Fibroblast of lung (primary cell): ENCODE measurements at regions not wholly inside any gene's neighbourhood (a gene's known extent, or its start where the extent isn't known, plus 50 kb on each side); places are given as distances from the start of the nearest gene placed in this dataset.

Experiments
- DNase-seq, 2 donors: peaks; one replicate each; pipeline versions ENCODE4 v3.0.0 to v3.0.0-alpha.2; 2010; ENCODE audit warnings: low read depth in 2 of 2
- H2AFZ ChIP-seq: 2 replicates; pipeline ENCODE4 v1.5.1; 2012; ENCODE audit warnings: low read length, control low read depth, inconsistent platforms
- H3K27ac ChIP-seq: 2 replicates; pipeline ENCODE4 v1.5.1; 2011; ENCODE audit warnings: low read length, control low read depth; ENCODE audit not compliant: insufficient read depth
- H3K27me3 ChIP-seq: 2 replicates; pipeline ENCODE4 v1.5.1; 2011; ENCODE audit warnings: mild to moderate bottlenecking, low read length; ENCODE audit not compliant: control insufficient read depth, insufficient read depth
- H3K36me3 ChIP-seq: 2 replicates; pipeline ENCODE4 v1.5.1; 2011; ENCODE audit warnings: low read length; ENCODE audit not compliant: control insufficient read depth, insufficient read depth
- H3K4me1 ChIP-seq: 2 replicates; pipeline ENCODE4 v1.5.1; 2011; ENCODE audit warnings: low read length; ENCODE audit not compliant: control insufficient read depth, insufficient read depth; ENCODE audit errors: extremely low read depth
- H3K4me2 ChIP-seq: 2 replicates; pipeline ENCODE4 v1.5.1; 2011; ENCODE audit warnings: low read length, control low read depth; ENCODE audit not compliant: insufficient read depth; ENCODE audit errors: extremely low read depth
- H3K4me3 ChIP-seq, 4 experiments: fragments of 200-600 bp in 1 of 4; sonication (generic) in 1 of 4; replicated peaks in 1 of 4; 2 replicates each; pipeline ENCODE4 v1.5.1; 2011 to 2016; ENCODE audit warnings: low read length in 4 of 4, low read depth in 3 of 4, mild to moderate bottlenecking in 3 of 4, control low read depth in 2 of 4, inconsistent platforms in 1 of 4, mixed read lengths in 1 of 4; ENCODE audit not compliant: insufficient read depth in 1 of 4; ENCODE audit errors: control extremely low read depth in 1 of 4
- H3K79me2 ChIP-seq: 2 replicates; pipeline ENCODE4 v1.5.1; 2012; ENCODE audit warnings: mild to moderate bottlenecking, low read length, inconsistent platforms; ENCODE audit not compliant: control insufficient read depth, insufficient read depth
- H3K9ac ChIP-seq: 2 replicates; pipeline ENCODE4 v1.5.1; 2011; ENCODE audit warnings: mild to moderate bottlenecking, low read length, control low read depth; ENCODE audit not compliant: insufficient read depth
- H3K9me3 ChIP-seq: 2 replicates; pipeline ENCODE4 v1.5.1; 2012; ENCODE audit warnings: low read depth, low read length; ENCODE audit not compliant: control insufficient read depth, insufficient read depth
- H4K20me1 ChIP-seq: 2 replicates; pipeline ENCODE4 v1.5.1; 2011; ENCODE audit warnings: low read length; ENCODE audit not compliant: control insufficient read depth, insufficient read depth; ENCODE audit errors: extremely low read depth
- CTCF ChIP-seq, 2 donors: IDR thresholded peaks in 1 of 2; conservative IDR thresholded peaks in 1 of 2; 1 replicate in 1 of 2; 2 replicates in 1 of 2; pipeline ENCODE4 v1.5.1; 2011 to 2012; ENCODE audit warnings: low read length in 2 of 2, control low read depth in 1 of 2, inconsistent platforms in 1 of 2, low read depth in 1 of 2, mild to moderate bottlenecking in 1 of 2
- EZH2 ChIP-seq: IDR thresholded peaks from 2 replicates; pipeline ENCODE4 v1.5.1; 2012; ENCODE audit warnings: low read length, control low read depth, mild to moderate bottlenecking; ENCODE audit errors: missing control alignments

- H4K20me1 ChIP-seq, result no peaks in the 10 kb centered on the region
- no peaks in the 10 kb centered on the region for H3K4me1 ChIP-seq
- H3K9ac ChIP-seq, result no peak overlapping the region
- no peak overlapping the region for H3K27ac ChIP-seq
- no peak overlapping the region for H2AFZ ChIP-seq
- TF ChIP-seq CTCF (conservative IDR thresholded peaks at IDR 0.05 in 1 of 2, IDR thresholded peaks at IDR 0.05 in 1 of 2; ENCODE audit: low read depth in 1 of 2, low read length in 2 of 2) (no peak), EZH2 (no peak)
- no peaks in the 10 kb centered on the region for H3K36me3 ChIP-seq
- H3K4me3 ChIP-seq, result no peak overlapping the region
- DNase-seq, result no peak
- H3K4me2 ChIP-seq, result no peak overlapping the region
- no peaks in the 10 kb centered on the region for H3K9me3 ChIP-seq
- no peaks in the 10 kb centered on the region for H3K79me2 ChIP-seq
- no peaks in the 10 kb centered on the region for H3K27me3 ChIP-seq
Observed at GRCh38 chr19:29323440-29324290, 110.7 kb upstream of the UQCRFS1 start.

GRCh38 chr19:29324291-29324680 is 111.3 kb upstream of the UQCRFS1 start:
- Histone ChIP-seq H4K20me1 (no peaks in the 10 kb centered on the region), H3K27ac (no peak overlapping the region), H3K4me3 (no peak overlapping the region), H2AFZ (no peak overlapping the region), H3K9me3 (no peaks in the 10 kb centered on the region), H3K36me3 (no peaks in the 10 kb centered on the region), H3K9ac (no peak overlapping the region), H3K27me3 (no peaks in the 10 kb centered on the region), H3K4me1 (no peaks in the 10 kb centered on the region), H3K79me2 (no peaks in the 10 kb centered on the region), H3K4me2 (no peak overlapping the region)
- DNase-seq, result no peak
- TF ChIP-seq CTCF (conservative IDR thresholded peaks at IDR 0.05 in 1 of 2, IDR thresholded peaks at IDR 0.05 in 1 of 2; ENCODE audit: low read depth in 1 of 2, low read length in 2 of 2), result no peak
- no peak for TF ChIP-seq EZH2

GRCh38 chr19:29324717-29325116 is 111.8 kb upstream of the UQCRFS1 start:
- Histone ChIP-seq H3K27ac (no peak overlapping the region), H3K9ac (no peak overlapping the region), H4K20me1 (no peaks in the 10 kb centered on the region), H2AFZ (no peak overlapping the region), H3K4me1 (no peaks in the 10 kb centered on the region), H3K36me3 (no peaks in the 10 kb centered on the region), H3K27me3 (no peaks in the 10 kb centered on the region), H3K79me2 (no peaks in the 10 kb centered on the region), H3K4me2 (no peak overlapping the region), H3K9me3 (no peaks in the 10 kb centered on the region), H3K4me3 (no peak overlapping the region)
- TF ChIP-seq EZH2 (no peak), CTCF (conservative IDR thresholded peaks at IDR 0.05 in 1 of 2, IDR thresholded peaks at IDR 0.05 in 1 of 2; ENCODE audit: low read depth in 1 of 2, low read length in 2 of 2) (no peak)
- DNase-seq, result no peak
